Neuronal stem cell (in vitro differentiated cells): ENCODE measurements at regions not wholly inside any gene's neighbourhood (a gene's known extent, or its start where the extent isn't known, plus 50 kb on each side); places are given as distances from the start of the nearest gene placed in this dataset.

Experiments
- DNase-seq: peaks from one replicate; pipeline ENCODE4 v3.0.0-alpha.2; 2013; ENCODE audit warnings: low spot score
- H2AFZ ChIP-seq: one replicate; pipeline ENCODE4 v1.6.1; 2013; ENCODE audit warnings: mild to moderate bottlenecking, low read length, inconsistent platforms
- H2AK5ac ChIP-seq: 2 replicates; pipeline ENCODE4 v1.6.1; 2013; ENCODE audit warnings: low read depth, mild to moderate bottlenecking, inconsistent platforms, low read length, moderate library complexity, mixed read lengths
- H2BK120ac ChIP-seq: 2 replicates; pipeline ENCODE4 v1.6.1; 2013; ENCODE audit warnings: low read depth, mild to moderate bottlenecking, inconsistent platforms, low read length, moderate library complexity, mixed read lengths
- H2BK12ac ChIP-seq: one replicate; pipeline ENCODE4 v1.6.1; 2013; ENCODE audit warnings: low read length, inconsistent platforms
- H2BK15ac ChIP-seq: 2 replicates; pipeline ENCODE4 v1.6.1; 2013; ENCODE audit warnings: mild to moderate bottlenecking, low read length, inconsistent platforms, mixed read lengths
- H2BK5ac ChIP-seq: one replicate; pipeline ENCODE4 v1.6.1; 2013; ENCODE audit warnings: inconsistent platforms, mild to moderate bottlenecking, low read length, moderate library complexity
- H3K14ac ChIP-seq: one replicate; pipeline ENCODE4 v1.6.1; 2013; ENCODE audit warnings: low read length, inconsistent platforms
- H3K18ac ChIP-seq: 2 replicates; pipeline ENCODE4 v1.6.1; 2013; ENCODE audit warnings: low read length, inconsistent platforms
- H3K23ac ChIP-seq: 2 replicates; pipeline ENCODE4 v1.6.1; 2013; ENCODE audit warnings: low read depth, mild to moderate bottlenecking, mixed read lengths, low read length, inconsistent platforms; ENCODE audit not compliant: poor library complexity
- H3K27ac ChIP-seq: replicated peaks from 3 replicates; pipeline ENCODE4 v1.5.1; 2013; ENCODE audit warnings: low read length, inconsistent platforms
- H3K27me3 ChIP-seq, 3 experiments: 2 replicates each; pipeline ENCODE4 v1.6.1; 2013; ENCODE audit warnings: low read length in 3 of 3, mild to moderate bottlenecking in 2 of 3, inconsistent platforms in 1 of 3, low read depth in 1 of 3, mixed read lengths in 1 of 3, moderate library complexity in 1 of 3; ENCODE audit not compliant: control insufficient read depth in 3 of 3, insufficient read depth in 3 of 3
- H3K36me3 ChIP-seq, 2 donors: replicated peaks in 1 of 2; 2 replicates each; pipeline ENCODE4 v1.6.1; 2013; ENCODE audit warnings: low read length in 2 of 2; ENCODE audit not compliant: control insufficient read depth in 2 of 2, insufficient read depth in 2 of 2
- H3K4ac ChIP-seq: 2 replicates; pipeline ENCODE4 v1.6.1; 2013; ENCODE audit warnings: inconsistent platforms, mild to moderate bottlenecking, low read length, moderate library complexity
- H3K4me1 ChIP-seq, 2 donors: 1 replicate in 1 of 2; 2 replicates in 1 of 2; pipeline ENCODE4 v1.6.1; 2013; ENCODE audit warnings: low read length in 2 of 2, low read depth in 1 of 2; ENCODE audit not compliant: control insufficient read depth in 2 of 2, insufficient read depth in 1 of 2
- H3K4me2 ChIP-seq: one replicate; pipeline ENCODE4 v1.6.1; 2013; ENCODE audit warnings: mild to moderate bottlenecking, low read length, inconsistent platforms; ENCODE audit not compliant: insufficient read depth, poor library complexity, severe bottlenecking
- H3K4me3 ChIP-seq, 2 donors: 2 replicates each; pipeline ENCODE4 v1.5.1; 2013; ENCODE audit warnings: low read length in 2 of 2, mild to moderate bottlenecking in 2 of 2, inconsistent platforms in 1 of 2, moderate library complexity in 1 of 2
- H3K79me1 ChIP-seq: one replicate; pipeline ENCODE4 v1.6.1; 2013; ENCODE audit warnings: low read depth, mild to moderate bottlenecking, inconsistent platforms, low read length, moderate library complexity
- H3K9ac ChIP-seq: one replicate; pipeline ENCODE4 v1.6.1; 2013; ENCODE audit warnings: mild to moderate bottlenecking, low read depth, low read length, inconsistent platforms; ENCODE audit not compliant: poor library complexity
- H3K9me3 ChIP-seq, 2 donors: replicated peaks in 1 of 2; 2 replicates each; pipeline versions ENCODE3 to v1.6.1; 2013; ENCODE audit warnings: low read length in 2 of 2, mild to moderate bottlenecking in 2 of 2, inconsistent platforms in 1 of 2, low read depth in 1 of 2, mixed read lengths in 1 of 2, moderate library complexity in 1 of 2; ENCODE audit not compliant: control insufficient read depth in 2 of 2, insufficient read depth in 1 of 2
- H4K8ac ChIP-seq: one replicate; pipeline ENCODE4 v1.6.1; 2013; ENCODE audit warnings: low read depth, mild to moderate bottlenecking, inconsistent platforms, low read length, moderate library complexity
- H4K91ac ChIP-seq: one replicate; pipeline ENCODE4 v1.6.1; 2013; ENCODE audit warnings: low read length, low read depth, mild to moderate bottlenecking, inconsistent platforms; ENCODE audit not compliant: poor library complexity
- WGBS, 2 donors: extraction: QIAGEN DNeasy Blood & Tissue Kit; methylation state at CpG; one replicate each; pipeline ENCODE4 v1.1.7; 2013; ENCODE audit warnings: missing lambda C conversion rate in 2 of 2, mixed read lengths in 1 of 2; ENCODE audit not compliant: insufficient read length in 2 of 2, insufficient replicate concordance in 1 of 2; ENCODE audit errors: extremely low coverage in 2 of 2; 5-methylcytosine and 5-hydroxymethylcytosine counted together

DNA sequence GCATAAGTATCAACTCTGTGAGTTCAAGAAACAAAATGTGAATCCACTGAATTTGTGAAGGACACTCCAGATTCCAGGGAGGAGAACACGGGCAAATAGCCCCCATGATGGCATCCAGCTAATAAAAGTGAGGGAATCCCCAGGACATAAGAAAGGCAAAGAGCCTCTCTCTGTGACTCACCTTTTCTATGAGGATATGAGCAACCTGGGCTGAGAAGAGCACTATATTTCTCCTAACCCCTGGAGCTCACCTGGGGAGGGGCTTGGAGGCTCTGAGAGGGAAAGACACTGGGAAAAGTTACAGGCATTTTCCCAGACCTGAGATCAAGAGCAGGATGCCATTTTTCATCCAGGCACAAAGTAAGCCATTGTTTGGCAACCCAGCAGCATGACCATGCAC, 1298.8 kb downstream of the PLA2G4A start:
- no peak overlapping the region for H2BK12ac ChIP-seq
- no CpG with 5 or more reads among the region's 1 CpG for WGBS, 2 donors
- no peak overlapping the region for H2BK15ac ChIP-seq
- H3K27me3 ChIP-seq = no peaks in the 10 kb centered on the region
- no peak overlapping the region for H3K4me2 ChIP-seq
- no peaks in the 10 kb centered on the region for H3K36me3 ChIP-seq
- H2AK5ac ChIP-seq = no peak overlapping the region
- no peak overlapping the region for H3K9ac ChIP-seq
- H4K91ac ChIP-seq = no peak overlapping the region
- no peak overlapping the region for H3K4me3 ChIP-seq
- no peak overlapping the region for H2BK5ac ChIP-seq
- no peak overlapping the region for H3K23ac ChIP-seq
- H3K9me3 ChIP-seq = no peaks in the 10 kb centered on the region
- H3K18ac ChIP-seq = no peak overlapping the region
- H2AFZ ChIP-seq = no peak overlapping the region
- H3K4me1 ChIP-seq = no peaks in the 10 kb centered on the region
- H4K8ac ChIP-seq = no peak overlapping the region
- H3K79me1 ChIP-seq = no peaks in the 10 kb centered on the region
- H3K14ac ChIP-seq = no peak overlapping the region
- no peak overlapping the region for H2BK120ac ChIP-seq
- DNase-seq = no peak
- H3K4ac ChIP-seq = no peak overlapping the region
- no peak overlapping the region for H3K27ac ChIP-seq

GRCh38 chr1:188128761-188129160, 1300.0 kb downstream of the PLA2G4A start:
- Histone ChIP-seq H2BK12ac (no peak overlapping the region), H3K4me3 (no peak overlapping the region), H3K36me3 (no peaks in the 10 kb centered on the region), H3K14ac (no peak overlapping the region), H2BK15ac (no peak overlapping the region), H2AK5ac (no peak overlapping the region), H4K91ac (no peak overlapping the region), H3K4ac (no peak overlapping the region), H2BK120ac (no peak overlapping the region), H2BK5ac (no peak overlapping the region), H4K8ac (no peak overlapping the region), H3K4me2 (no peak overlapping the region), H3K23ac (no peak overlapping the region), H3K27ac (no peak overlapping the region), H3K79me1 (no peaks in the 10 kb centered on the region), H2AFZ (no peak overlapping the region), H3K27me3 (no peaks in the 10 kb centered on the region), H3K9ac (no peak overlapping the region), H3K18ac (no peak overlapping the region), H3K4me1 (no peaks in the 10 kb centered on the region), H3K9me3 (no peaks in the 10 kb centered on the region)
- no CpG with 5 or more reads among the region's 3 CpGs for WGBS, 2 donors
- no peak for DNase-seq

DNA sequence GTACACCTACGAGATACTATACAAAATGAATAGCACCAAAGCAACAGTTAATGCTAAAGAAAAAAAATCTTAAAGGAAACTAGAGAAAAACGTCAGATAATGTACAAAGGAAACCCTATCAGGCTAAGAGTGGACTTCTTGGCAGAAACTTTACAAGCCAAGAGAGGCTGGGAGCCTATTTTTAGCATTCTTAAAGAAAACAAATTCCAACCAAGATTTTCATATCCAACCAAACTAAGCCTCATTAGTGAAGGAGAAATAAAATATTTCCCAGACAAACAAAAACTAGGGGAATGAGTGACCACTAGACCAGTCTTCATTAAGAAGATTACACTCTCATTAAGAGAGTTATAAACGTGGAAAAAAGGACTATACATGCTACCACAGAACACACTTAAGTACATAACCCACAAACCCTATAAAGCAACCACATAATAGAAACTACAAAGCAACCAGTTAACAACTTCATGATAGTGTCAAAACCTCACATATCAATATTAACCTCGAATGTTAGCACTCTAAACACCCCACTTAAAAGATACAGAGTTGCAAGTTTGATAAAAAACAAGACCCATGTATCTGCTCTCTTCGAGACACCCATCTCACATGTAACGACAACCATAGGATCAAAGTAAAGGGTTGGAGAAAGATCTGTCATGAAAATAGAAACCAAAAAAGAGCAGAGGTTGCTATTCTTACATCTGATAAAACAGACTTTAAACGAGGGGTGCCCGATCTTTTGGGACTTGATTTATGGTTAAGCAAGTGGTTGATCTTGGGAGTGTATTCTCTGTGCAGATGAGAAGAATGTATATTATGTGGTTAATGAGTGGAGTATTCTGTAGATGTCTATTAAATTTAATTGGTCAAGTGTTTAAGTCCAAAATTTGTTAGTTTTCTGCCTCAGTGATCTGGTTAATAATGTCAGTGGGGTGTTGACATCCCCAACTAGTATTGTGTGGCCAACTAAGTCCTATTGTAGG, 1301.4 kb downstream of the PLA2G4A start:
- H3K4me2 ChIP-seq = no peak overlapping the region
- H3K36me3 ChIP-seq = no peaks in the 10 kb centered on the region
- no peak overlapping the region for H2BK15ac ChIP-seq
- H2BK5ac ChIP-seq = no peak overlapping the region
- H3K4me3 ChIP-seq = no peak overlapping the region
- no peak overlapping the region for H4K91ac ChIP-seq
- no peak overlapping the region for H3K18ac ChIP-seq
- WGBS, 2 donors = no CpG with 5 or more reads among the region's 8 CpGs
- H2AFZ ChIP-seq = no peak overlapping the region
- H3K4ac ChIP-seq = no peak overlapping the region
- H4K8ac ChIP-seq = no peak overlapping the region
- H3K14ac ChIP-seq = no peak overlapping the region
- no peak for DNase-seq
- no peak overlapping the region for H2AK5ac ChIP-seq
- H3K9me3 ChIP-seq = no peaks in the 10 kb centered on the region
- no peaks in the 10 kb centered on the region for H3K27me3 ChIP-seq
- no peak overlapping the region for H3K23ac ChIP-seq
- no peak overlapping the region for H2BK12ac ChIP-seq
- H3K27ac ChIP-seq = no peak overlapping the region
- no peak overlapping the region for H3K9ac ChIP-seq
- H3K4me1 ChIP-seq = no peaks in the 10 kb centered on the region
- no peak overlapping the region for H2BK120ac ChIP-seq
- H3K79me1 ChIP-seq = no peaks in the 10 kb centered on the region

DNA sequence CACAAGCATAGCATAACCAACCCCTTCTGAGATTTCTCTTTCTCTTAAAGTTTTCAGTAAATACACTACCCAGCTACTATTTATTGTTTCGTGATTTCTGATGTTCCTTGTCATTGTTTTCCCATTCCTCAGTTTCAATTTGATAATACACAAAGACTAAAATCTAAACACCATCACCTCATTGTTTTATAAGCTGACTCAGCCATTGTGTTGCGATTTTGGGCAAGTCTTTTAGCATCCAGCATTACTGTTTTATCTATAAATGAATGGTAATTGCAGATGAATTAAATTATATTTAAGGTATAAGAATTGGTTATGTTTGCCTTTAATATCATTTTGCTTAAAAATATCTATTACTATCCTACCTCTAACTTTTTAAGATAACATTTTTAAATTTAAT, 1308.5 kb downstream of the PLA2G4A start:
- H2BK120ac ChIP-seq = no peak overlapping the region
- no peak overlapping the region for H3K4me2 ChIP-seq
- H3K27ac ChIP-seq = no peak overlapping the region
- no peaks in the 10 kb centered on the region for H3K27me3 ChIP-seq
- no peak overlapping the region for H2BK5ac ChIP-seq
- H2AFZ ChIP-seq = no peak overlapping the region
- H4K91ac ChIP-seq = no peak overlapping the region
- no peak overlapping the region for H3K4me3 ChIP-seq
- DNase-seq = no peak
- H3K9ac ChIP-seq = no peak overlapping the region
- no peaks in the 10 kb centered on the region for H3K36me3 ChIP-seq
- no peak overlapping the region for H3K4ac ChIP-seq
- no peak overlapping the region for H3K23ac ChIP-seq
- H3K9me3 ChIP-seq = no peaks in the 10 kb centered on the region
- no peaks in the 10 kb centered on the region for H3K79me1 ChIP-seq
- H3K4me1 ChIP-seq = no peaks in the 10 kb centered on the region
- H2AK5ac ChIP-seq = no peak overlapping the region
- no peak overlapping the region for H3K18ac ChIP-seq
- no peak overlapping the region for H3K14ac ChIP-seq
- no CpG with 5 or more reads among the region's 2 CpGs for WGBS, 2 donors
- H2BK12ac ChIP-seq = no peak overlapping the region
- H4K8ac ChIP-seq = no peak overlapping the region
- H2BK15ac ChIP-seq = no peak overlapping the region
